NOMO-1 (cell line): ENCODE measurements at regions not wholly inside any gene's neighbourhood (a gene's known extent, or its start where the extent isn't known, plus 50 kb on each side); places are given as distances from the start of the nearest gene placed in this dataset.
"Not testable (repeated sequence)": the region's sequence is repeated elsewhere in the genome, so short reads cannot be mapped to it uniquely, and the experiment has no call there.

Experiments
- DNase-seq, 2 experiments: peaks; one replicate each; lab custom pipeline; 2025; ENCODE audit not compliant: unreplicated experiment in 2 of 2; lab: John Stamatoyannopoulos, UW

DNA sequence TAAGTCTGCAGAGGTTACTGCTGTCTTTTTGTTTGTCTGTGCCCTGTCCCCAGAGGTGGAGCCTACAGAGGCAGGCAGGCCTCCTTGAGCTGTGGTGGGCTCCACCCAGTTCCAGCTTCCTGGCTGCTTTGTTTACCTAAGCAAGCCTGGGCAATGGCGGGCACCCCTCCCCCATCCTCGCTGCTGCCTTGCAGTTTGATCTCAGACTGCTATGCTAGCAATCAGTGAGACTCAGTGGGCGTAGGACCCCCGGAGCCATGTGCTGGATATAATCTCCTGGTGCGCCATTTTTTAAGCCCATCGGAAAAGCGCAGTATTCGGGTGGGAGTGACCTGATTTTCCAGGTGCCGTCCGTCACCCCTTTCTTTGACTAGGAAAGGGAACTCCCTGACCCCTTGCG is 1363.1 kb downstream of the HACE1 start:
- not testable (repeated sequence) for DNase-seq

DNA sequence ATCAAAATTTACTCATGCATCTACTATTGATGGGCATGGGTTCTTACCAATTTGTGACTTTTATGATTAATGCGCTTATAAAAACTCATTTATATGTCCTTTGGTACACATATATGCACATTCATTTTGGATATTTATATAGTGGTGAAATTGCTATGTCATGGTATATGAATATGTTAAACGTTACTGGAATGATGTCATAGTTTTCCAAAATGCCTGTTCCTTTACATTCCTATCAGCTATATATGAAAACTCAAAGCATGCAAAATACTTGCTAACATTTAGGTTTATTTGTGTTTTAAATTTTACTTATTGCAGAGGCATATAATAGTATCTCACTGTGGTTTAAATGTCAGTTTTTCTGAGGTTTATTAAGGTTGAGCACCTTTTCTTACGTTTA is 1403.1 kb downstream of the HACE1 start:
- no peak for DNase-seq

DNA sequence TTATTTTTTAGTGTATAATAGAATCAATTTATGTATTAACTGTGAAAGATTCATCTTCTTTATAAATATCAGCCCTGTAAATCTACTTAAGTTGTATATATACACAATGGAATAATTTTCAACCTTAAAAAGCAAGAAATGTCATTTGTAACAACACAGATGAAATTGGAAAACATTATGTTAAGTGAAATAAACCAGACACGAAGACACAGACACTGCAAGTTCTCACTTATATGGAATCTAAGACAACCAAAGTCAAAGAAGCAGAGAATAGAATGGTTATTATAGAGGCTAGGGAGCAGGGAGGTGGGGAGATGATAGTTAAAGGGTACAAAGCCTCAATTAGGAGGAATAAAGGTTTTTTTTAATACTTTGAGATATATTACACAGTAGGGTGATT is 1404.4 kb downstream of the HACE1 start:
- DNase-seq, result no peak

DNA sequence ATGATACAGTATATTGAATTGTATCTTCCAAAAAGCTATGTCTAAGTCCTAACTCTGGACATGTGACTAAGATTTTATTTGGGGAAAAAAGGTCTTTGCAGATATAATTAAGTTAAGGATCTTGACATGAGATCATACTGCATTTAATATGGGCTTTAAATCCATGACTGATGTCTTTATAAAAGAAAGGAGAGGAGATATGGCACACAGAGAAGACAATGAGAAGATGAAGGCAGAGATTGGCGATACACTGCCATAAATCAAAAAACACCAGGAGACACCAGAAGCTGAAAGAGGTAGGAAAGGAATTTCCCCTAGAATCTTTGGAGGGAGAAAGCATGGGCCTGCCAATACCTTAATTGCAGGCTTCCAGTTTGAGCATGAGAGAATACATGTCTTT is 1450.2 kb downstream of the HACE1 start:
- DNase-seq, result no peak

DNA sequence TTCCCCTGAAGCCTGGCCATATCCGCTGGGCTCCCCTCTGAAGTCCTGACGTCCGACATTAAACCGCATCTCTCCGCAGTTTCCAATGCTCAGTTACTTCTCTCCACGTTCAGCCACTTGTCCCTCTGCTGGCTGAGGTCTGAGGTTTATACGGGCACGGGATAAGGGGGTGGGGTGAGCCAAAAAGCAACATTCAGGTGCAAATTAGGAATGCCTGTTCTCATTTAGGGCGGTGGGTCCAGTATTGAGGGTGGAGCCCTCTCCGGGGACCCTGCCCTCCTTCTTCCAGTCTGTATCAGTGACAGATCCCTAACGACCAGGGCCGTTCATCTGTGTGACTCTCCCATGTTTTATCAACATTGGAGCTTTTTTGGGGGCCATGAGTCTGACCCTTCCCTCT is 1454.4 kb downstream of the HACE1 start:
- no peak for DNase-seq

DNA sequence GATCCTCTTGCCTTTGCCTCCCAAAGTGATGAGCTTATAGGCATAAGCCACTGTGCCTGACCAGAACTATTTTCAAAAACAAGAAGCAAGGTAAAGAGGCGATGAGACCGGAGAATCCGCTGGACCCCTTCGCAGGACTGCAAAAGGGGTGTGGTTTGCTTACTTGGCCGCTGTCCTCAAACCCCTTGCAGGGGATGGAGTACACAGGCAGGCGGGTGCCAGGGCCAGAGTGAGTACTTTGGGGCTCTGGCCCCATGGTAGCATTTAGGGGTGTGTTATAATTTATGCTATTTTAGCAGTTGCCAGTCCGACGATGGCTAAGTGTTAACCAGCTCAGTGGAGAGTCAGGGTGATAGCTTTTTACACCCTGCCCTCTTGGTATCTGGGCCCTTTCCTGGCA is 1454.9 kb downstream of the HACE1 start:
- no peak for DNase-seq

DNA sequence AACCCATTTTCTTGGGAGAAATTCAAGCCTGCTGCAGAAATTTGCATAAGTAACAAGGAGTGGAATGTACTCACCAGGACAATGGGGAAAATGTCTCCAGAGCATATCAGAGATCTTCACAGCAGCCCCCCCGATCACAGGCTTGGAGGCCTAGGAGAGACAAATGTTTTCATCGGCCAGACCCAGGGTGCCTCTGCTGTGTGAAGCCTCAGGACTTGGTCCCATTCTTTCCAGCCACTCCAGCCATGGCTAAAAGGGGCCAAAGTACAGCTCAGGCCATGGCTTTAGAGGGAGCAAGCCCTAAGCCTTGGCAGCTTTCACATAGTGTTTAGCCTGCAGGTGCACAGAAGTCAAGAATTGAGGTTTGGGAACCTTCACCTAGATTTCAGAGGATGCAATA is 1463.0 kb downstream of the HACE1 start:
- no peak for DNase-seq

DNA sequence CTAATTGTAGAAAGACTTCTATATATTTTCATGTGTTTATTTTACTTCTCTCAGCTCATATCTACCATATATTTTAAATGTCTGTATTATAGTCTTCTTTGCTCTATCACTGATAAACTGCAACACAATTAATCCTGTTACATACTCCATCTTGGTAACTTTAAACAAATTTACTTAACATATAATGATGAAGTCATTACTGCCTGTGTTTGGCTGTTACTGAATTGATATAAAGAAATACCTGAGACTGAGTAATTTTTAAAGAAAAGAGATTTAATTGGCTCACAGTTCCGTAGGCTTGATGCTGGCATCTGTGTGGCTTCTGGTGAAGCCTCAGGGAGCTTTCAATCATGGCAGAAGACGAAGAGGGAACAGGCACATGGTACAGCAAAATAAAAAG is 1480.4 kb downstream of the HACE1 start:
- DNase-seq, result no peak

DNA sequence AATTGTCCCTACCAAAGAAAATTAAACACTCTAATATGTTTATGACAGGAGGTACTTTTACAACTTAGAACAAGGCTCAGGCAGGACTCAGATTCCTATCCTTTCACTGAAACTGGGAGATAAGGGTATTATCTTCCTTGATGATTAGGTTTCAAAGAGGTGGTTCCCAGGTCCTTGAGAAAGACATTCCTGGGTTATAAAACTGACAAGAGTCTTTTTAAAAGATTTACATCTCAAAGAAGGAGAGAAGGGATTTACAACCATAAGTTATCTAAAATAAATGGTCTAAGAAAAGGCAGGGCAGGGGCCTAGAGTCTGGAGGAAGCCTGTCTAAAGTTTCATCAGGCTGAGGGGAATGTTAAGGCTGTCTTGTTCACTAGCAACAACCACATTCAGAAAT is 1492.5 kb downstream of the HACE1 start:
- DNase-seq, result no peak

DNA sequence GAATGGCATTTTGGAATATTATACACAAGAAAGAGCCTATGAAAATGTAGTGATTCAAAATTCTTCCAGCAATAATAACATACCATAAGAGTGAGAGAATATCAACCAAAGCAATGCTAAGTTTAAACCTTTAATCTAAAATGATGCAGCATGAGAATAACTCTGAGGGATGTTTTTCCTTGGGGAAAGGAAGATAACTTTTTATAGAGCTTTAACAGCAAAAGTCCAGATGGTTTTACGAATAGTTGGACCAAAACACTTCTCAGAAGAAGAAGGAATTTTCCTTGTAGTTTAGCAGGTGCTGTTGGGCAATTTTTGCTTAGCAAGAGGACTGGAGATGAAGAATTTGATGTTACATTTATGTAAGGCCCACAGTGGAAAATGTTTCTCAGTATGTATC is 1503.2 kb downstream of the HACE1 start:
- no peak for DNase-seq

DNA sequence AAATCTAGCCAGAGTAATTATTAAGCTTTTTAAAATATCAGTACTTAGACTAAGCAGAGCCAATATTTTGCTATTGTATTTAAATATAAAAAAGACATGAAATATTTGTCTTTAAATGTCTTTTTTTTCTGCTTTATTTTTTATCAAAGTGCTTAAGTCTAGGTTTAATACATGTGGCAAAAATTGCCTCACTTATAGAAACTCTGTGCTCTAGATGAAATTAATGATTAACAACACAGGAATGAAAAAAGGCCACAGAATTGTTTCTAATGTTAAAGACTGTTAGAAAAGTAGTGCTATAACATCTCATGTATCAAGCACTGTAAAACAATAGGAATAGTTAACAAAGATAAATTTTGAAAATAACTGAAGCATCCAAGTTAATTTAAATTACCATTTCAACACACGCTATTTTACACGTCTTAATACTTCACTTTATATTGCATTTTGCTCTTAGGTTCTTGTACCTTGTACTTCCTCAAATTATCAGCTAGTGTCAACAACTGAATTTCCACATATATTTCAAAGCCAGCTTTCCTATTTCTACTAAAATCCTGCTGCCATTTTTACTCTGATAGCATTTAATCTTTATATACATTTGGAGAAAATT is 1515.1 kb downstream of the HACE1 start:
- DNase-seq, result no peak

DNA sequence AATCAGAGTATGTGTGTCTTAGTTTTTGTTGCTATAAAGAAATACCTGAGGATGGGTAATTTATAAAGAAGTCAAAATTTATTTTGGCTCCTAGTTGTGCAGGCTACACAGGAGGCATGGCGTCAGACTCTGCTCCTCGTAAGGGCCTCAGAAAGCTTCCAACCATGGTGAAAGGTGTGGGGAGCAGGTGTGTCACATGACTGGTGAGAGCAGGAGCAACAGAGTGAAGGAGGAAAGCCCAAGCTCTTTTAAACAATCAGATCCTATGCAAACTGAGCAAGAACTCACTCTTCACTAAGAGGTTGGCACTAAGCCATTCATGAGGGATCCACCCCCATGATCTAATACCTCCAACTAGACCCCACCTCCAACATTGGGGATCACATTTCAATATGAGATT is 1524.3 kb downstream of the HACE1 start:
- DNase-seq, result no peak

DNA sequence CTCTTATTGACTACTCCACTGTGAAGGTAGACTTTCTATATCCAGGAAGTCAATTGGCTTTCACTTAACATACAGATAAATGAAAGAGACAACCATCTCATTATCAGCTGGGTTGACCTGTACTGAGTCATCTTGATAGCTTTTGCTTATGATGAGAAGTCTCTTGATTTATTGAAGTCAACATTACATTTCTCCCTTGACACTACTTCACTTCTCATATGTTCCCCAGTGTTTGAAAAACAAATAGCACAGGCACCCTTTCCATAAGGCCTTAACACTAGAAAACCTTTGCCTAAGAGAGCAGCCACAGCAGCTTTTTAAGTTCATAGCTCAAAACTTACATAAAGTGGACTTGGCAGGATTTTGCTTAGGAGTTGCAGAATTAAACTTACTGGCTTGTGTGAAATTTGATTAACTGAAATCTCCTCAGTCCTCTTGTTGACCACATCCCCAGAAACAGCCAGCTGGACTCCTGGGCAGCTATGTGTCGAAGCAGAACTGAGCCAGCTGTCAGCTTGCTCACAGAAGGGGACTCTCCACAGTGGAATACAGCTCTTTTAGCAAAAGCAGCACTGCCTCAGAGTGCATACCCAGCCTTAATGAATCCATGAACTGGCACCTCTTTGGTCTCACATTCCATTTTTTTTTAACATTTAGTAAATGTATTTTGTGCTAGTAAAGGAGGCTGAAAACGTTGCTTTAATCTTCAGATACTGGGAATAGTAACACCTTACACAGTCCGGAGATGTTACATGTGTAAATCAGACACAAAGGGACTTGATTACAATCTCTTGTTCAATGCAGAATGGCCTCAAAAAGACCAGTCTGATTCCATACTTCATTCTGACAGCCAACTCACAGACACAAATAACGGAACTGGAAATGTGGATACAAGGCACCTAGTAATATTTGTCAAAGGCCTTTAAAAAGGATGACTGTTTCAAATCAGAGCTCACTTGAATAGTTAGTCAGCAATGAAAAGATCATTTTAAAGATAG is 1532.7 kb downstream of the HACE1 start:
- DNase-seq, result no peak

DNA sequence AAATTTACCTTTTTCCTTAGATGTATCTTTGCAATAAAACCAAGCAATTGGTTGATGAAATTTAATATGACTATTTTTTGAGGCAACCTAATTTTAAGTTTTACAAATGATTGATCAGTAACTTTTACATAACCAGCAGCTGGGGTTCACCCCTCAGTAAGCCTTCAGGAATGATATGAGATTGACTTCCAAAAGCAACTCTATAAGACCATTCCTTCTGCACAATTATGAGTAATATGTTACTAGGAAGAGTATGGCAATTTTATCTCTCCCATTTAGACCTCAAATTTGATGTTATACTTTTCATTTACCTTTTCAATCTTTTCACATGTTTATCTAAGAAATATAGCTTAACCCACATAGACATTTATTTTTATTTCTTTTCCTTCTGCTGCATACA is 1546.3 kb downstream of the HACE1 start:
- DNase-seq, result no peak

DNA sequence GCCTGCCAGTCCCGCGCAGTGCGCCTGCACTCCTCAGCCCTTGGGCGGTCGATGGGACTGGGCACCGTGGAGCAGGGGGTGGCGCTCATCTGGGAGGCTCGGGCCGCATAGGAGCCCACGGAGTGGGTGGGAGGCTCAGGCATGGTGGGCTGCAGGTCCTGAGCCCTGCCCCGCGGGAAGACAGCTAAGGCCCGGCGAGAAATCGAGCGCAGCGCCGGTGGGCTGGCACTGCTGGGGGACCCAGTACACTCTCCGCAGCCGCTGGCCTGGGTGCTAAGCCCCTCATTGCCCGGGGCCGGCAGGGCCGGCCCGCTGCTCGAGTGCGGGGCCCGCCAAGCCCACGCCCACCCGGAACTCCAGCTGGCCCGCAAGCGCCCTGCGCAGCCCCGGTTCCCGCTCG is 1565.3 kb downstream of the HACE1 start:
- DNase-seq, result not testable (repeated sequence)

DNA sequence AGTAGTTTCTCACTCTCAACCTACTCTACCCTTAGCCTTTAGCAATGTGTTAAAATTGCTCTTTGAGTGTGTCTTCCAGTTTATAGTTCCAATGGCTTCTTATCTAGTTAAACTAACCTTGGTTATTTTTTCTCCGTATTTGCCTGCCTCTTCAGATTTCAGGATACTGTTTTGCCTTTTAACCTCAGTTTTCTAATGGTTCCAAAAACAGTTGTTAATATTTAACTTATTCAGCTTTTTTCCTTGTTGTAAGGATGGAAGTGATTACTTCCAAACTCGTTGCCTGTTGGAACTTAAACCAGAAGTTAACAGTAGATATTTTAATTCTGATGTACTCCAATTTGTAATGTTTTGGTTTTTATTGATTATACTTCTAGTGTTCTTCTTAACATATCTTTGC is 1574.9 kb downstream of the HACE1 start:
- DNase-seq, result no peak

DNA sequence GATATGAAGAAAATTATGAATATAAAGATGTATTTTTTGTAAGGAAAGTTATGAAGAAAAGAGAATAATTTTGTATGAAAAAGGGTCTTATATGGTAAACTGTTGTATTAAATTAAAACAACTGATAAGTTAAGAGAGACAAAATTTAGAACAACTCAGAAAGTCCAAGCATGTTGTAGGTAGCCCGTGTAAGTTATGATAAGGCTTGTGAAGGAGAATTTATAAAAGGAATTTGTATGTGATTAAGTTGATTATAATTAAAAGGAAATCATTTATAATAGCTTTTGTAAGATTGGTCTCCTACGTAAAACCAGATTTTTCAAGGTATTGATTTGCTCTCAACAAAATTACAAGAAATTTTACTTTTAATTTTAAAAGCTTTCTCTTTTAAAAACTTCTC is 1579.3 kb downstream of the HACE1 start:
- no peak for DNase-seq

DNA sequence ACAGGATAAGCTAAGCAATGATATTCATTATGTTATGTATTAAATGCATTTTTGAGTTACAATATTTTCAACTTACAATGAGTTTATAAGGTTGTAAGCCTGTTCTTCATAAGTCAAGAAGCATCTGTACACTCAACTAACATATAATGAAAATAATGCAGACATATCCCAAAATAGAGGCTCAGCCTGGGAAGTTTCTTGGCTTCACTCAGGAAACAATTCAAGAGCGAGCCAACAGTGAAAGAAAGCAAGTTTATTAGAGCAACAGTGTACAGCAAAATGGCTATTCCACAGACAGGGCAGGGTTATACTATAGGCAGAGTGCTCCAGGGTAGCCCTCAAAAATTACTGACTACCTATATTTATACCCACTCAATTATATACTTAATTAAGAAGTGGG is 1581.8 kb downstream of the HACE1 start:
- no peak for DNase-seq

DNA sequence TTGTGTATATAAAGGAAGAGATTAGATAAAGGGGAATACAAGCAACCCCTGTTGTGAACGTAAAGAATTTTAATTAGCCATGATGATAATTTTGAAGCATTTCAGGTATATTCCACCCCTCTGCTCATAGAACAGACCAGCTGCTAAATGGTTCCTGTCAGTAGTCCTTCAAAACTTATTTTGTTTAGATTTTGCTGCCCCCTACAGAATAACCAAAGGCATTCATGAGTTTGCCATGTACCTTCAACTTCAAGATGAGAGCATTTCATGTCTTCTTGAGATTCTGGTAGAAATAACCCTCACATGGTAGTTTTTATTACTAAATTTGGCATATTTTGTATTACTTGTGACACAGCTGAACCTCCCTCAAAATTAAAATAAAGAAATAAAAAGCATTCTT is 1586.7 kb downstream of the HACE1 start:
- no peak for DNase-seq

DNA sequence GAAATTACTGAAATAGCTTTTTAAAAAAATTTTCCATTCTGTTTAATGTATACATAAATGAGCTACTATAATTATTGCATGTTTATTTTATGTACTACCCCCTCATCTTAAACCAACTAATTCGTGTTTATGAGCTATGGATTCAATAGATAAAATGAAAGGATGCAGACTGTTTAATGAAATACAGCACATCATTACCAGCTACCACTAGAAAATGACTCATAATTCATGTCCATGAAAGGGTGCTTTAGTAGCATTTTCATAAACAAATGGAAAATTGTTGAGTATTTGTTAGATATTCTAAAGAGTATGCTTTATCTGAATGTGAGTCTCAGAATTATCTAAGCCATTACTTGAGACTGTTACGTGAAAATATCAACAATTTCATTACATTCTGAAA is 1590.1 kb downstream of the HACE1 start:
- DNase-seq, result no peak

DNA sequence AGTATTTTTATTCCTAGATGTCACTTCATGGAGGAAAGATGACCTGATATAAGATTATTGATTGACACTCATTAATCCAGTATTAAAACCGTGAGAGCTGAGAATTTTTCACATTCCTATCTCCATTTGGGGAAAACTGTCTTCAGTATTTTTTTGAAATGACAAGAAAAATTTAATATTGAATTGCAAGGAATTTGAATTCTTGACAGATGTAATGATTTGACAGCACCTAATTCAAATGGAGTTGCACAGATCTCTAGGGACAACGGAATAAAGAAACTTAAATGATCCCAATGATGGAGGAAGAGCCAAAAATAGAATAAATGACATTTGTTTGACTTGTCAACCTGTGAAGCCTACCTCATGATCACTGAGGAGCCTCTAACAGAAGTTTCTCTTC is 1591.4 kb downstream of the HACE1 start:
- no peak for DNase-seq

DNA sequence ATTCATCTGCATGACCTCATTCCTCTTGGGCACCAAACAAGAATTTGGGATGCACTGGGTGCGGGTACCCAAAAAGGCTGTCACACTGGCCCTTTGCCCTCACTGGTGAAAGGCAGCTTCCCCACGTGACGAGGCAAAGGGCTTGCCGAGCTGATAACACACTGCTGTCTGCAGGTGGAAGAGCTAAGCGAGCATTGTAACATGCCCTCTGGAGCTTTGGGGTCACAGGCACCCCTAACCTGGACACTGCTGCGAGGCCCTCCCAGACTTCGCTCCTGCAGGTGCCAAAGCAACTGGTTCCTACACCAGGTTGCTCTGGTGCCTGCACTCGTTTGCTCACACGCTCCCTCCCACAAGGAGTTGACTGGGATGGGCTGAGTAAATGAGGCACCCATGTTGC is 1595.7 kb downstream of the HACE1 start:
- DNase-seq, result no peak
